Keratinocyte (primary cell): ENCODE measurements at regions not wholly inside any gene's neighbourhood (a gene's known extent, or its start where the extent isn't known, plus 50 kb on each side); places are given as distances from the start of the nearest gene placed in this dataset.

ENCODE experiments used
- CTCF ChIP-seq, 3 experiments: IDR thresholded peaks in 1 of 3; conservative IDR thresholded peaks in 1 of 3; optimal IDR thresholded peaks in 1 of 3; 2 replicates in 2 of 3; 3 replicates in 1 of 3; pipeline versions ENCODE3 to v1.5.1; 2011; ENCODE audit warnings: low read length in 3 of 3, mild to moderate bottlenecking in 3 of 3, moderate library complexity in 2 of 3, control low read depth in 1 of 3, inconsistent platforms in 1 of 3; ENCODE audit not compliant: insufficient read depth in 2 of 3; ENCODE audit errors: extremely low read depth in 1 of 3
- EZH2 ChIP-seq: IDR thresholded peaks from one replicate; pipeline ENCODE4 v1.6.1; 2012; ENCODE audit warnings: inconsistent platforms, mild to moderate bottlenecking, low read length, moderate library complexity

DNA sequence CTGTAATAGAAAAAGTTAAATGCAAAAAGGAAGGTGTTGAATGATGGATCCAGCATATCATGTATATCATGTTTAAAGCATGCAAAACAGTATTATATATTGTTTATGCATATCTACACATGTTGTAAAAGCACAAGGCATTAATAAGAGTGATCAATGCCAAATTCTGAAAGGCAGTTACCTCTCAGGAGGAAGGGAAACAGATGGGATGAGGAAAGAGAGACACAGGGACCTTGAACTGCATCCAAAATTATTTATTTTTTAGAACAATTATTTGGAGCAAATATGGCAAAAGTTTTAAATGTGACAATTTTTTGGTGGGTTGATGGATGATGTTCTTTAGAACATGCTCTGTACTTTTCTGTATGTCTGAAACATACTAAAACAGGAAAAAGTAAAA lies 193.4 kb downstream of the CLCN4 start:
- TF ChIP-seq CTCF (optimal IDR thresholded peaks at IDR 0.05 in 1 of 3, IDR thresholded peaks at IDR 0.05 in 1 of 3, conservative IDR thresholded peaks at IDR 0.05 in 1 of 3; ENCODE audit: extremely low read depth in 1 of 3, insufficient read depth in 2 of 3, low read length in 3 of 3) (no peak), EZH2 (no peak)
